ENCODE measurements at regions not wholly inside any gene's neighbourhood (a gene's known extent, or its start where the extent isn't known, plus 50 kb on each side); places are given as distances from the start of the nearest gene placed in this dataset.
"Not testable (repeated sequence)": the region's sequence is repeated elsewhere in the genome, so short reads cannot be mapped to it uniquely, and the experiment has no call there.

GRCh38 chr10:111648046-111648445 is 535.5 kb downstream of the GPAM start:
- DNase-seq (ENCODE audit: low read depth in 1 of 2, low spot score in 1 of 2) (no peak), ATAC-seq (no peak), FAIRE-seq (no peak)
- Histone ChIP-seq H3K27ac (no peak overlapping the region), H3K9me3 (no peaks in the 10 kb centered on the region), H3K4me1 (no peaks in the 10 kb centered on the region), H3K4me3 (no peak overlapping the region), H3K4me2 (no peak overlapping the region)
- ChIA-PET POLR2A (no interaction called here), CTCF (no interaction called here)
- TF ChIP-seq, protein P1, sequence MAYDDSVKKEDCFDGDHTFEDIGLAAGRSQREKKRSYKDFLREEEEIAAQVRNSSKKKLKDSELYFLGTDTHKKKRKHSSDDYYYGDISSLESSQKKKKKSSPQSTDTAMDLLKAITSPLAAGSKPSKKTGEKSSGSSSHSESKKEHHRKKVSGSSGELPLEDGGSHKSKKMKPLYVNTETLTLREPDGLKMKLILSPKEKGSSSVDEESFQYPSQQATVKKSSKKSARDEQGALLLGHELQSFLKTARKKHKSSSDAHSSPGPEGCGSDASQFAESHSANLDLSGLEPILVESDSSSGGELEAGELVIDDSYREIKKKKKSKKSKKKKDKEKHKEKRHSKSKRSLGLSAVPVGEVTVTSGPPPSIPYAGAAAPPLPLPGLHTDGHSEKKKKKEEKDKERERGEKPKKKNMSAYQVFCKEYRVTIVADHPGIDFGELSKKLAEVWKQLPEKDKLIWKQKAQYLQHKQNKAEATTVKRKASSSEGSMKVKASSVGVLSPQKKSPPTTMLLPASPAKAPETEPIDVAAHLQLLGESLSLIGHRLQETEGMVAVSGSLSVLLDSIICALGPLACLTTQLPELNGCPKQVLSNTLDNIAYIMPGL (CRISPR knock-in tag; IDR thresholded peaks at IDR 0.05; ENCODE audit: borderline replicate concordance), result no peak
- no peak for TF ChIP-seq RAD21 (conservative IDR thresholded peaks at IDR 0.05 in 1 of 2, IDR thresholded peaks at IDR 0.05 in 1 of 2)
- TF ChIP-seq, protein P2, sequence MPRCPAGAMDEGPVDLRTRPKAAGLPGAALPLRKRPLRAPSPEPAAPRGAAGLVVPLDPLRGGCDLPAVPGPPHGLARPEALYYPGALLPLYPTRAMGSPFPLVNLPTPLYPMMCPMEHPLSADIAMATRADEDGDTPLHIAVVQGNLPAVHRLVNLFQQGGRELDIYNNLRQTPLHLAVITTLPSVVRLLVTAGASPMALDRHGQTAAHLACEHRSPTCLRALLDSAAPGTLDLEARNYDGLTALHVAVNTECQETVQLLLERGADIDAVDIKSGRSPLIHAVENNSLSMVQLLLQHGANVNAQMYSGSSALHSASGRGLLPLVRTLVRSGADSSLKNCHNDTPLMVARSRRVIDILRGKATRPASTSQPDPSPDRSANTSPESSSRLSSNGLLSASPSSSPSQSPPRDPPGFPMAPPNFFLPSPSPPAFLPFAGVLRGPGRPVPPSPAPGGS (IDR thresholded peaks at IDR 0.05), result no peak
- TF ChIP-seq, protein P3, sequence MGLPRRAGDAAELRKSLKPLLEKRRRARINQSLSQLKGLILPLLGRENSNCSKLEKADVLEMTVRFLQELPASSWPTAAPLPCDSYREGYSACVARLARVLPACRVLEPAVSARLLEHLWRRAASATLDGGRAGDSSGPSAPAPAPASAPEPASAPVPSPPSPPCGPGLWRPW (IDR thresholded peaks at IDR 0.05), result no peak
- TF ChIP-seq GATA3 (IDR thresholded peaks at IDR 0.05; ENCODE audit: borderline replicate concordance), result no peak
- TF ChIP-seq NR3C1 (IDR thresholded peaks at IDR 0.05), result no peak
- TF ChIP-seq MAFK (IDR thresholded peaks at IDR 0.05; ENCODE audit: partially characterized antibody), result no peak
- no peak for TF ChIP-seq ATOH8 (CRISPR knock-in tag; IDR thresholded peaks at IDR 0.05; ENCODE audit: low read depth)
- no peak for TF ChIP-seq HOXA7 (CRISPR knock-in tag; IDR thresholded peaks at IDR 0.05)
- TF ChIP-seq BHLHE40 (IDR thresholded peaks at IDR 0.05; ENCODE audit: low read depth, low read length), result no peak
- no peak for TF ChIP-seq JUNB (IDR thresholded peaks at IDR 0.05)
- no peak for TF ChIP-seq EP300 (IDR thresholded peaks at IDR 0.05)
- TF ChIP-seq ESRRA (IDR thresholded peaks at IDR 0.05; ENCODE audit: borderline replicate concordance, low read length), result no peak
- TF ChIP-seq POLR2AphosphoS2 (conservative IDR thresholded peaks at IDR 0.05; ENCODE audit: low read length), result no peak
- TF ChIP-seq, protein P4, sequence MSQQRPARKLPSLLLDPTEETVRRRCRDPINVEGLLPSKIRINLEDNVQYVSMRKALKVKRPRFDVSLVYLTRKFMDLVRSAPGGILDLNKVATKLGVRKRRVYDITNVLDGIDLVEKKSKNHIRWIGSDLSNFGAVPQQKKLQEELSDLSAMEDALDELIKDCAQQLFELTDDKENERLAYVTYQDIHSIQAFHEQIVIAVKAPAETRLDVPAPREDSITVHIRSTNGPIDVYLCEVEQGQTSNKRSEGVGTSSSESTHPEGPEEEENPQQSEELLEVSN (IDR thresholded peaks at IDR 0.05; ENCODE audit: borderline replicate concordance, low read depth), result no peak
- no peak for TF ChIP-seq FOSB (CRISPR knock-in tag; IDR thresholded peaks at IDR 0.05)
- 3% methylated on average over 2 of the region's 2 CpGs for WGBS (ENCODE audit: missing lambda C conversion rate)

DNA sequence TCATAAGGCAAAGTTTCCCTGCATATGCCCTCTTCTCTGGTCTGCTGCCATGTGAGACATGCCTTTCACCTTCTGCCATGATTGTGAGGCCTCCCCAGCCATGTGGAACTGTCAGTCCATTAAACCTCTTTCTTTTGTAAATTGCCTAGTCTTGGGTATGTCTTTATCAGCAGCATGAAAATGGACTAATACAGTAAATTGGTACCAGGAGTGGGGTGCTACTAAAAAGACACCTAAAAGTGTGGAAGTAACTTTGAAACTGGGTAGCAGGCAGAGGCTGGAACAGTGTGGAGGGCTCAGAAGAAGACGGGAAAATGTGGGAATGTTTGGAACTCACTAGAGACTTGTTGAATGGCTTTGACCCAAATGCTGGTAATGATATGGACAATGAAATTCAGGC is 534.5 kb downstream of the GPAM start:
- ATAC-seq; H3K4me3 ChIP-seq; H3K4me2 ChIP-seq; H3K27ac ChIP-seq; POLR2A ChIA-PET; FAIRE-seq; H3K4me1 ChIP-seq; CTCF ChIA-PET; DNase-seq (ENCODE audit: low read depth in 1 of 2, low spot score in 1 of 2); H3K9me3 ChIP-seq: not testable (repeated sequence)
- 0% methylated on average over 1 of the region's 1 CpG for WGBS (ENCODE audit: missing lambda C conversion rate)

- no peak for FAIRE-seq
- H3K9me3 ChIP-seq, result no peaks in the 10 kb centered on the region
- no peak overlapping the region for H3K4me2 ChIP-seq
- CTCF ChIA-PET, result no interaction called here
- 0% methylated on average over 2 of the region's 2 CpGs for WGBS (ENCODE audit: missing lambda C conversion rate)
- POLR2A ChIA-PET, result no interaction called here
- DNase-seq (ENCODE audit: low read depth in 1 of 2, low spot score in 1 of 2), result no peak
- H3K4me3 ChIP-seq, result no peak overlapping the region
- H3K4me1 ChIP-seq, result no peaks in the 10 kb centered on the region
- TF ChIP-seq, protein P2 (IDR thresholded peaks at IDR 0.05), result no peak
- TF ChIP-seq CHD2 (IDR thresholded peaks at IDR 0.05; ENCODE audit: low read length, partially characterized antibody), result no peak
- TF ChIP-seq POLR2A (IDR thresholded peaks at IDR 0.05; ENCODE audit: low read length), result no peak
- no peak for TF ChIP-seq MYC (IDR thresholded peaks at IDR 0.05; ENCODE audit: borderline replicate concordance, low read length)
- TF ChIP-seq JUN (IDR thresholded peaks at IDR 0.05), result no peak
- TF ChIP-seq, protein P1 (CRISPR knock-in tag; IDR thresholded peaks at IDR 0.05; ENCODE audit: borderline replicate concordance), result no peak
- TF ChIP-seq MAFK (IDR thresholded peaks at IDR 0.05; ENCODE audit: partially characterized antibody), result no peak
- TF ChIP-seq TP53 (CRISPR knock-in tag; IDR thresholded peaks at IDR 0.05), result no peak
- no peak for TF ChIP-seq RARB (CRISPR knock-in tag; IDR thresholded peaks at IDR 0.05)
- TF ChIP-seq BHLHE40 (IDR thresholded peaks at IDR 0.05; ENCODE audit: low read depth, low read length), result no peak
- TF ChIP-seq HOXB13 (CRISPR knock-in tag; IDR thresholded peaks at IDR 0.05; ENCODE audit: low read depth), result no peak
- ATAC-seq, result no peak
- no peak overlapping the region for H3K27ac ChIP-seq
These were observed 533.5 kb downstream of the GPAM start for GRCh38 chr10:111650088-111650487.
